ENCODE measurements at regions not wholly inside any gene's neighbourhood (a gene's known extent, or its start where the extent isn't known, plus 50 kb on each side); places are given as distances from the start of the nearest gene placed in this dataset.
A peak's percentile ranks its signal among the peaks of the same experiment; 100 is the strongest.

GRCh38 chr16:48047241-48047640, 108.6 kb downstream of the ABCC12 start:
- Histone ChIP-seq H3K4me3 (replicated peaks in 1 of 3) (no peak overlapping the region), H3K36me3 (no peaks in the 10 kb centered on the region), H3K4me1 (peaks cover 5 to 8% of the 10 kb centered on the region in 2 donors), H3K9me3 (no peaks in the 10 kb centered on the region), H3K27me3 (no peaks in the 10 kb centered on the region), H3K27ac (no peak overlapping the region)
- no peak for DNase-seq
- intact Hi-C loops (cut with DNase I) = no loop called here
- 78 to 80% methylated on average over 3 of the region's 3 CpGs for WGBS, 2 donors
- TF ChIP-seq, protein P1, sequence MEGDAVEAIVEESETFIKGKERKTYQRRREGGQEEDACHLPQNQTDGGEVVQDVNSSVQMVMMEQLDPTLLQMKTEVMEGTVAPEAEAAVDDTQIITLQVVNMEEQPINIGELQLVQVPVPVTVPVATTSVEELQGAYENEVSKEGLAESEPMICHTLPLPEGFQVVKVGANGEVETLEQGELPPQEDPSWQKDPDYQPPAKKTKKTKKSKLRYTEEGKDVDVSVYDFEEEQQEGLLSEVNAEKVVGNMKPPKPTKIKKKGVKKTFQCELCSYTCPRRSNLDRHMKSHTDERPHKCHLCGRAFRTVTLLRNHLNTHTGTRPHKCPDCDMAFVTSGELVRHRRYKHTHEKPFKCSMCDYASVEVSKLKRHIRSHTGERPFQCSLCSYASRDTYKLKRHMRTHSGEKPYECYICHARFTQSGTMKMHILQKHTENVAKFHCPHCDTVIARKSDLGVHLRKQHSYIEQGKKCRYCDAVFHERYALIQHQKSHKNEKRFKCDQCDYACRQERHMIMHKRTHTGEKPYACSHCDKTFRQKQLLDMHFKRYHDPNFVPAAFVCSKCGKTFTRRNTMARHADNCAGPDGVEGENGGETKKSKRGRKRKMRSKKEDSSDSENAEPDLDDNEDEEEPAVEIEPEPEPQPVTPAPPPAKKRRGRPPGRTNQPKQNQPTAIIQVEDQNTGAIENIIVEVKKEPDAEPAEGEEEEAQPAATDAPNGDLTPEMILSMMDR (IDR thresholded peaks at IDR 0.05) = no peak
- TF ChIP-seq POLR2A (IDR thresholded peaks at IDR 0.05) = no peak

- Histone ChIP-seq H3K9me3 (no peaks in the 10 kb centered on the region), H3K4me1 (no peaks in the 10 kb centered on the region), H3K27ac (no peak overlapping the region), H3K27me3 (no peaks in the 10 kb centered on the region), H3K36me3 (no peaks in the 10 kb centered on the region), H3K4me3 (replicated peaks in 1 of 3) (no peak overlapping the region)
- 91 to 95% methylated on average over 1 of the region's 1 CpG for WGBS, 2 donors
- DNase-seq = no peak
- TF ChIP-seq POLR2A (IDR thresholded peaks at IDR 0.05) = no peak
- TF ChIP-seq, protein P1 (IDR thresholded peaks at IDR 0.05) = no peak
- intact Hi-C loops (cut with DNase I) = no loop called here
These were observed 111.7 kb downstream of the ABCC12 start for GRCh38 chr16:48044117-48044516.

DNA sequence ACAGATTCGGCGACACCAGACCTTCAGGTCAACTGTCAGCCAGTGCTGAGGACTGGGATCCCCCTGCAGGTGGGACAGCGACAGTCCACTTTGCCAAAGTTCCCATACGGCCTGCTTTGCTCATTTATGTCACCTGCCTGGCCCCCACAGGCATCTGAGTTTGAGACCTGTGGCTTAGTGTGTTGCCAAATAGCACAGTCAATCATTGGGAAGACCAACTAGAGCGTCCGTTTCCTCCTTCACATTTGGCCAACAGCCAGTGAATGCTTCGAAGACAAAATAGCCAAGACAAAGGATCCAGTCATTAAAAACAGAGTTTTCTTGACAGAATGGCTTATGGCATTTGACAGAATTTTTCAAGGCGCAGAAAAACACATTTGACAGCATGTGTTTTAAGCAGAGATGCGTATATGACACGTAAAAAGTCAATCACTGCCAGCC, 113.8 kb downstream of the ABCC12 start:
- WGBS, 2 donors = 45 to 46% methylated on average over 10 of the region's 10 CpGs
- intact Hi-C loops (cut with DNase I) = no loop called here
- Histone ChIP-seq H3K9me3 (no peaks in the 10 kb centered on the region), H3K4me3 (replicated peaks in 1 of 3) (no peak overlapping the region), H3K27me3 (no peaks in the 10 kb centered on the region), H3K4me1 (no peaks in the 10 kb centered on the region), H3K36me3 (no peaks in the 10 kb centered on the region), H3K27ac (no peak overlapping the region)
- DNase-seq = peak in 1 of 2 donors; percentile 2
- no peak for TF ChIP-seq POLR2A (IDR thresholded peaks at IDR 0.05)
- TF ChIP-seq, protein P1 (IDR thresholded peaks at IDR 0.05) = no peak

- no peak for DNase-seq
- no peaks in the 10 kb centered on the region for H3K9me3 ChIP-seq
- no peaks in the 10 kb centered on the region for H3K4me1 ChIP-seq
- no peaks in the 10 kb centered on the region for H3K36me3 ChIP-seq
- no peak overlapping the region for H3K27ac ChIP-seq
- H3K4me3 ChIP-seq (replicated peaks in 1 of 3) = no peak overlapping the region
- intact Hi-C loops (cut with DNase I) = no loop called here
- TF ChIP-seq, protein P1 (IDR thresholded peaks at IDR 0.05) = no peak
- TF ChIP-seq POLR2A (IDR thresholded peaks at IDR 0.05) = no peak
- H3K27me3 ChIP-seq = no peaks in the 10 kb centered on the region
- 65 to 83% methylated on average over 4 of the region's 4 CpGs for WGBS, 2 donors
These were observed 120.7 kb downstream of the ABCC12 start for GRCh38 chr16:48035142-48035541.

- WGBS, 2 donors = 91 to 94% methylated on average over 6 of the region's 6 CpGs
- intact Hi-C loops (cut with DNase I) = no loop called here
- Histone ChIP-seq H3K9me3 (no peaks in the 10 kb centered on the region), H3K27me3 (no peaks in the 10 kb centered on the region), H3K4me1 (no peaks in the 10 kb centered on the region), H3K27ac (no peak overlapping the region), H3K4me3 (replicated peaks in 1 of 3) (no peak overlapping the region), H3K36me3 (no peaks in the 10 kb centered on the region)
- no peak for TF ChIP-seq POLR2A (IDR thresholded peaks at IDR 0.05)
- TF ChIP-seq, protein P1 (IDR thresholded peaks at IDR 0.05) = no peak
- DNase-seq = no peak
These were observed 124.9 kb downstream of the ABCC12 start for GRCh38 chr16:48030926-48031325.
